Posterior cingulate gyrus (tissue), 11 donors: ENCODE measurements at regions not wholly inside any gene's neighbourhood (a gene's known extent, or its start where the extent isn't known, plus 50 kb on each side); places are given as distances from the start of the nearest gene placed in this dataset.
A peak's percentile ranks its signal among the peaks of the same experiment; 100 is the strongest.
"Not testable (repeated sequence)": the region's sequence is repeated elsewhere in the genome, so short reads cannot be mapped to it uniquely, and the experiment has no call there.

ENCODE experiments used
- DNase-seq, 10 donors: peaks; one replicate each; pipeline versions ENCODE4 v3.0.0 to v3.0.0-alpha.2; 2020 to 2021; ENCODE audit warnings: mixed read lengths in 3 of 10
- intact Hi-C: fragments of 100-400 bp; cut with DNase I; formaldehyde crosslinking; loops from one replicate; pipeline ENCODE4 v1.15.1; 2023

DNA sequence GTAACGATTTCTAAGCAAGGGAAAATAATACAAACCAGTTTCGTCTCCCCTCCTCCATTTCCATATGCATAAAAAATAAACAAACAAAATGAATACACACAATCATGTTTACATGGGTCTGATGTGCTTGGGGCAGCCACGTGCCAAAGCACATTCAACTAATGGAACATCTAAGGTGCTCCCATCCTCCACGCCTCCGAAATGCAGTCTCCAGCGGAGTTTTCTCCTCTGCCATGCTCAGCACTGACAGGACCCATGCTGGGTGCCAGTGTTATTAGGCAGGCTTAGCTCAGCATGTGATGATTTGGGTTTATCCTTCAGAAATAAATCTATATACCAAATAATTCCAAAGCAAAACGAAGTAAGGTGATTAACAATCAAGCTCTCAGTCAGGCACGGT lies 337.3 kb upstream of the ATP10A start:
- no peak for DNase-seq
- intact Hi-C loops: no loop called here

- peak in 3 of 10 donors; percentile 19 to 81 (median 71) for DNase-seq
- intact Hi-C loops: no loop called here
These were observed 334.6 kb upstream of the ATP10A start for GRCh38 chr15:26197719-26198118.

GRCh38 chr15:26197060-26197459 lies 333.9 kb upstream of the ATP10A start:
- intact Hi-C loops: no loop called here

GRCh38 chr15:26191193-26191592 lies 328.1 kb upstream of the ATP10A start:
- intact Hi-C loops: no loop called here
- no peak for DNase-seq

More at GRCh38 chr15:26197060-26197459, 333.9 kb upstream of the ATP10A start:
- DNase-seq: peak in 1 of 10 donors; percentile 75

- intact Hi-C loops, DNase-seq: not testable (repeated sequence)
These were observed 323.0 kb upstream of the ATP10A start for GRCh38 chr15:26186138-26186537.

DNA sequence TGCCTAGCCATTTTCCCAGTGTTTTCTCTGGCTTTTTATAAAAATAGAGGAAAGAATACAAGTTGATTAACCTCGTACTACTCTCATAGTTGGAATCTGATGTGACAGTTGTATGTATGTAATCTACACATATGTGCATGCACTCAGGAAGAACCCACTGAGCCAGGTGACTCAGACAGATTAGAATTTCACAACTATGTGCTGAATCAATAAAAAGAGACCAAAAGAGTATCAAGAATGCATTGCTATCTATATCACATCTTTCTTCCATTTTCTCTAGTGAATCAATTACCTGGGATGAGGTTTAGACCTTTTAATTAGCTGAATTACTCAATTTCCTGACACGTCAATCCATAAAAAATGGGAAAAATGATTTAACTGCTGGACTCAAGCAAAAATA lies 319.3 kb upstream of the ATP10A start:
- no peak for DNase-seq
- intact Hi-C loops: no loop called here

DNA sequence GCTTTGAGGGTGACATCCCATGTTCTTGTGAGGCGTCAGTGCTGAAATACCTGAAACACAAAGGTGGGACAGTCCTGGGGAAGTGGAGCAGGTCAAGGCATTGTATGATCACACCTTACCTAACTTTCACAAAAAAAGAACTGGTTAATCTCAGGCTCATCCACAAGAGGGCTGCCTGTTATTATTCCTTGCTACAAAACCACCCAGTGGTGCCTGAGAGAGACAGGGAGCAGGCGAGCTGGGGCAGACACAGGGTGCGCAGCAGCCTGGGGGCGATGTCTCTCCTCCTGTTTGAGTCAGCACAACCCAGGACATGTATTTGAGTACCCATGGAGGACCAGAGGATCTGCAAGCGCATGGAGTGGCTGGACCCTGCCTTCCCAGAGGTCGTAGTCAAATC lies 316.8 kb upstream of the ATP10A start:
- DNase-seq: peak in 5 of 10 donors; percentile 18 to 88 (median 47)
- intact Hi-C loops: no loop called here

GRCh38 chr15:26178640-26179220 lies 315.6 kb upstream of the ATP10A start:
- peak in 2 of 10 donors; percentile 17 to 44 for DNase-seq
- intact Hi-C loops: no loop called here

GRCh38 chr15:26177816-26178215 lies 314.7 kb upstream of the ATP10A start:
- intact Hi-C loops: no loop called here
- DNase-seq: no peak

- DNase-seq: no peak
- intact Hi-C loops: no loop called here
These were observed 313.7 kb upstream of the ATP10A start for GRCh38 chr15:26176831-26177230.

GRCh38 chr15:26171266-26171665 lies 308.1 kb upstream of the ATP10A start:
- no peak for DNase-seq
- intact Hi-C loops: no loop called here

DNA sequence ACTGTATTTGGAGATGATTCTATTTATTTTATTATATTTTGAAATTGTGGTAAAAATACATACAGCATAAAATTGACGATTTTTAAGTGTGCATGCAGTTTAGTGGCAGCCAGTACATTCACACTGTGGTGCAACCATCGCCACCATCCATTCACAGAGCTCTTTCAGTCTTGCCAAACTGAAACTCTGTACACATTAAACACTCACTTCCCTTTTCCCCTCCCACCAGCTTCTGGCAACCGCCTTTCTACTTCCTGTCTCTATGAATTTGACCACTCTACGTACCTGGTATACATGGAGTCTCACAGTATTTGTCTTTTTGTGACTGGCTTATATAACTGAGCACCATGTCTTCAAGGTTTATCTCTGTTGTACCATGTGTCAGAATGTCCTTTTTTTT lies 303.3 kb upstream of the ATP10A start:
- intact Hi-C loops: no loop called here
- no peak for DNase-seq

- no peak for DNase-seq
- intact Hi-C loops: no loop called here
These were observed 302.4 kb upstream of the ATP10A start for GRCh38 chr15:26165546-26165945.

GRCh38 chr15:26160343-26160742 lies 297.2 kb upstream of the ATP10A start:
- intact Hi-C loops: no loop called here
- no peak for DNase-seq

DNA sequence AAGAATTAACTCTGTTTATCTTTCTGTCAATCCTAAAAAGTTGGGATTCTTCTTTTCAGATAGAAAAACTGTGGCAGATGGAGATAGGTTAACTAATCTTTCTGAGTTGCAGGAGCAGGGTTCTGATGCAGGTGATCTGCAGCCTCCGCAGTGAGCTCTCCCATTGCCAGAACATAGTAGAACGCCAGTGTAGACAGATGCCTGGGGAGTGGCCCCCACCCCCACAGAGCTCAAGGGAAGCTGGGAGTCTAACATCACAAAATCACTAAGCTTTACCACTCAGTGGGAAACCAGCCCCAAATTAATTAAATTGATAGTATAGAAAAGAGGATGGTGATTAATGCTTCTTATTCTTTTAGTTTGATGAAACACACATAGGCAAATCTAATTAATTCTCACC lies 295.0 kb upstream of the ATP10A start:
- DNase-seq: no peak

GRCh38 chr15:26157081-26157480 lies 294.0 kb upstream of the ATP10A start:
- DNase-seq: no peak
- intact Hi-C loops: no loop called here

More for the DNA sequence above, 295.0 kb upstream of the ATP10A start:
- intact Hi-C loops: no loop called here

GRCh38 chr15:26156051-26156450 lies 292.9 kb upstream of the ATP10A start:
- DNase-seq: no peak
- intact Hi-C loops: no loop called here

- intact Hi-C loops: no loop called here
These were observed 285.2 kb upstream of the ATP10A start for GRCh38 chr15:26148156-26148860.

GRCh38 chr15:26146202-26146601 lies 283.1 kb upstream of the ATP10A start:
- intact Hi-C loops: no loop called here

More at GRCh38 chr15:26148156-26148860, 285.2 kb upstream of the ATP10A start:
- DNase-seq: no peak

GRCh38 chr15:26145796-26146195 lies 282.7 kb upstream of the ATP10A start:
- intact Hi-C loops: no loop called here

More at GRCh38 chr15:26146202-26146601, 283.1 kb upstream of the ATP10A start:
- no peak for DNase-seq

GRCh38 chr15:26144836-26145235 lies 281.7 kb upstream of the ATP10A start:
- DNase-seq: no peak
- intact Hi-C loops: no loop called here

More at GRCh38 chr15:26145796-26146195, 282.7 kb upstream of the ATP10A start:
- DNase-seq: no peak

DNA sequence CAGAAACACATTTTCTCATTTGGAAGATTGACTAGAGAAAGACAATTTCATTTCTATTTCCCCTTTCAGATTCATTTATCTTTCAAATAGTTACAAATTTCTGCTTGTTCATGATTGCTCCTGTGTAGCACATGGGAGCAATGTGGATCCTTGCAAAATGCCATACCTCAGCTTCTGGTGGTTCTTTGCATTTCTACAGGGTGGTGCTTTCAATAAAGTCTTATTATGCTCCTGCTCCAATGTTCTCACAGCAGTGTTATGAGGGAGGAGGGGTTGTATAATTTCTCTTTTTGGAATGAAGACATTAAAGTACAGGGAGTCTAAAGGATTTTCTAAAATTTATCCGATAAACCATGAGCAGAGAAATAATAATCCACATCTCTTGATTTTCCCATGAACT lies 280.1 kb upstream of the ATP10A start:
- no peak for DNase-seq
- intact Hi-C loops: no loop called here
